Spleen (tissue), 11 donors: ENCODE measurements at regions not wholly inside any gene's neighbourhood (a gene's known extent, or its start where the extent isn't known, plus 50 kb on each side); places are given as distances from the start of the nearest gene placed in this dataset.

Source experiments
- DNase-seq: peaks from one replicate; pipeline ENCODE4 v3.0.0-alpha.2; 2020
- H3K27ac ChIP-seq, 8 donors: fragments of 200-600 bp; sonication (generic) in 7 of 8; 1 replicate in 4 of 8; 2 replicates in 4 of 8; pipeline versions ENCODE4 v1.5.0 to v1.8.0; 2016 to 2021; ENCODE audit warnings: inconsistent platforms in 4 of 8, mild to moderate bottlenecking in 4 of 8, moderate library complexity in 1 of 8
- H3K27me3 ChIP-seq, 7 donors: fragments of 200-600 bp; sonication (generic) in 6 of 7; replicated peaks in 1 of 7; 1 replicate in 4 of 7; 2 replicates in 3 of 7; pipeline versions ENCODE4 v1.5.0 to v1.8.0; 2016 to 2021; ENCODE audit warnings: inconsistent platforms in 3 of 7, mild to moderate bottlenecking in 1 of 7
- H3K36me3 ChIP-seq, 6 donors: fragments of 200-600 bp; sonication (generic) in 5 of 6; 1 replicate in 4 of 6; 2 replicates in 2 of 6; pipeline versions ENCODE4 v1.5.0 to v1.8.0; 2016 to 2021; ENCODE audit warnings: inconsistent platforms in 2 of 6
- H3K4me1 ChIP-seq, 6 donors: fragments of 200-600 bp; sonication (generic) in 5 of 6; 1 replicate in 3 of 6; 2 replicates in 3 of 6; pipeline versions ENCODE4 v1.5.0 to v1.8.0; 2016 to 2021; ENCODE audit warnings: inconsistent platforms in 3 of 6
- H3K4me3 ChIP-seq, 8 donors: fragments of 200-600 bp; sonication (generic) in 7 of 8; 1 replicate in 4 of 8; 2 replicates in 4 of 8; pipeline versions ENCODE4 v1.5.0 to v1.8.0; 2016 to 2021; ENCODE audit warnings: inconsistent platforms in 4 of 8, mild to moderate bottlenecking in 4 of 8, moderate library complexity in 2 of 8
- H3K9me3 ChIP-seq, 8 donors: fragments of 200-600 bp; sonication (generic) in 7 of 8; 1 replicate in 4 of 8; 2 replicates in 4 of 8; pipeline versions ENCODE4 v1.5.0 to v1.8.0; 2016 to 2021; ENCODE audit warnings: inconsistent platforms in 4 of 8
- POLR2A ChIP-seq, 3 donors: fragments of 450-650 bp; IDR thresholded peaks; one replicate each; pipeline ENCODE4 v1.5.1; 2017; ENCODE audit warnings: antibody characterized with exemption in 3 of 3, mild to moderate bottlenecking in 1 of 3
- POLR2AphosphoS5 ChIP-seq, 3 donors: sonication (generic); formaldehyde crosslinking; IDR thresholded peaks; one replicate each; pipeline ENCODE4 v1.5.1; 2017; ENCODE audit warnings: antibody characterized with exemption in 3 of 3
- WGBS, 5 donors: extraction: QIAGEN DNeasy Blood & Tissue Kit in 3 of 5; methylation state at CpG; one replicate each; pipeline versions ENCODE4 v1.1.5 to v1.1.7; 2013 to 2018; 5-methylcytosine and 5-hydroxymethylcytosine counted together
- intact Hi-C: fragments of 100-400 bp; cut with DNase I; formaldehyde crosslinking; loops from one replicate; pipeline ENCODE4 v1.15.0; 2023; ENCODE audit warnings: low total_unique reads
- TF ChIP-seq, protein P1 (sequence below), 11 experiments: fragments of 200-600 bp in 7 of 11; fragments of 450-650 bp in 4 of 11; sonication (generic) in 4 of 11; IDR thresholded peaks in 8 of 11; conservative IDR thresholded peaks in 3 of 11; 1 replicate in 7 of 11; 2 replicates in 4 of 11; pipeline versions ENCODE4 v1.4.0 to v1.8.0; 2016 to 2021; ENCODE audit warnings: antibody characterized with exemption in 11 of 11, inconsistent platforms in 4 of 11, mild to moderate bottlenecking in 1 of 11
- donor health status: healthy with polysubstance abuse.
- donor health status: DM: no; HTN: no; CAD: no; lungs with moderate emphysema.
- donor health status: DM: no; HTN: no; CAD: no.
- donor health status: Bipolar disorder and iron deficiency.
- donor health status: healthy.
- donor health status: DM: no; HTN: no; CAD: no.
- donor health status: DM: yes; HTN: yes; CAD: no.

GRCh38 chr3:30297112-30297511 is 309.3 kb upstream of the TGFBR2 start:
- no peaks in the 10 kb centered on the region for H3K4me1 ChIP-seq
- no peaks in the 10 kb centered on the region for H3K27me3 ChIP-seq
- no peaks in the 10 kb centered on the region for H3K36me3 ChIP-seq
- TF ChIP-seq POLR2AphosphoS5 (IDR thresholded peaks at IDR 0.05), result no peak
- TF ChIP-seq, protein P1, sequence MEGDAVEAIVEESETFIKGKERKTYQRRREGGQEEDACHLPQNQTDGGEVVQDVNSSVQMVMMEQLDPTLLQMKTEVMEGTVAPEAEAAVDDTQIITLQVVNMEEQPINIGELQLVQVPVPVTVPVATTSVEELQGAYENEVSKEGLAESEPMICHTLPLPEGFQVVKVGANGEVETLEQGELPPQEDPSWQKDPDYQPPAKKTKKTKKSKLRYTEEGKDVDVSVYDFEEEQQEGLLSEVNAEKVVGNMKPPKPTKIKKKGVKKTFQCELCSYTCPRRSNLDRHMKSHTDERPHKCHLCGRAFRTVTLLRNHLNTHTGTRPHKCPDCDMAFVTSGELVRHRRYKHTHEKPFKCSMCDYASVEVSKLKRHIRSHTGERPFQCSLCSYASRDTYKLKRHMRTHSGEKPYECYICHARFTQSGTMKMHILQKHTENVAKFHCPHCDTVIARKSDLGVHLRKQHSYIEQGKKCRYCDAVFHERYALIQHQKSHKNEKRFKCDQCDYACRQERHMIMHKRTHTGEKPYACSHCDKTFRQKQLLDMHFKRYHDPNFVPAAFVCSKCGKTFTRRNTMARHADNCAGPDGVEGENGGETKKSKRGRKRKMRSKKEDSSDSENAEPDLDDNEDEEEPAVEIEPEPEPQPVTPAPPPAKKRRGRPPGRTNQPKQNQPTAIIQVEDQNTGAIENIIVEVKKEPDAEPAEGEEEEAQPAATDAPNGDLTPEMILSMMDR (IDR thresholded peaks at IDR 0.05 in 8 of 11, conservative IDR thresholded peaks at IDR 0.05 in 3 of 11), result no peak
- TF ChIP-seq POLR2A (IDR thresholded peaks at IDR 0.05), result no peak
- no peak overlapping the region for H3K27ac ChIP-seq
- intact Hi-C loops, result no loop called here
- no peaks in the 10 kb centered on the region for H3K9me3 ChIP-seq
- H3K4me3 ChIP-seq, result no peak overlapping the region
- 41 to 66% (median 51%) methylated on average over 1 of the region's 1 CpG for WGBS, 5 donors
- no peak for DNase-seq

DNA sequence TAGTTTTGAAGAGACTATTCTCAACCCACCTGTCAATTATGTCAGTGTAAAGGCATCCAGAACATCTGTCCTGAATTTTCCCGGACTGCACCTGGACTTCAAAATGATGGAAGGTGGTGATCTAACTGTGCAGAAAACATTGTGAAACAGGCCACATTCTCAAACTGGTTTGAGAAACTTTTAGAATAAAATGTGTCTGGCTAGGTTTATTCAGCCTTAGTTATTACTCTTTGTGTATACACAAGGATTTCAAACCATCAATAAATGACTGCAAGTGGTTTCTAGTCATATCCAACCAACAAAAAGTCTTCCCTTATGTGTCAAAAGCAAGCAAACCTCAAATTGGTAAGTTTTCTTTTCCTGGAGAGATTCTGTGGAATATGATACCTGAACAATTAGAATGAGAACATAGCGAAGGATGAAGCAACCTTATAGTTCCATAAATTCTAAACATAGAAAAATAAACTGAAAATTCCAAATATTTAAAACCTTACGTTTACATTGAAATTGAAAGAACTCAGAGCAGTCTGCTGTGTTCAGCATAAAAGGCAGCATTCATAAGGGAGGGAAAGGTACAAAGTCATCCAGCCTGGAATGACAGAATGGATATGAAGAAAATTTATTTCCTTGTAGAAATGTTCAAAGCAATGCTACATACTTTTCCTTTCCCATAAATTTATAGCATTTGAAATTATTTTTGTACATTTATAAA is 306.6 kb upstream of the TGFBR2 start:
- DNase-seq, result no peak
- TF ChIP-seq POLR2AphosphoS5 (IDR thresholded peaks at IDR 0.05) (no peak), POLR2A (IDR thresholded peaks at IDR 0.05) (no peak)
- TF ChIP-seq, protein P1 (IDR thresholded peaks at IDR 0.05 in 8 of 11, conservative IDR thresholded peaks at IDR 0.05 in 3 of 11), result no peak
- no peaks in the 10 kb centered on the region for H3K27me3 ChIP-seq
- WGBS, 5 donors, result 79 to 97% (median 94%) methylated on average over 3 of the region's 3 CpGs
- H3K36me3 ChIP-seq, result no peaks in the 10 kb centered on the region
- H3K9me3 ChIP-seq, result peaks cover 0 to 7% (median 4%) of the 10 kb centered on the region in 8 donors
- H3K4me3 ChIP-seq, result no peak overlapping the region
- no peaks in the 10 kb centered on the region for H3K4me1 ChIP-seq
- intact Hi-C loops, result no loop called here
- H3K27ac ChIP-seq, result no peak overlapping the region

- H3K27me3 ChIP-seq, result no peaks in the 10 kb centered on the region
- peaks cover 0 to 7% (median 4%) of the 10 kb centered on the region in 8 donors for H3K9me3 ChIP-seq
- H3K4me3 ChIP-seq, result no peak overlapping the region
- no peaks in the 10 kb centered on the region for H3K36me3 ChIP-seq
- intact Hi-C loops, result no loop called here
- DNase-seq, result no peak
- WGBS, 5 donors, result 68 to 90% (median 78%) methylated on average over 1 of the region's 1 CpG
- TF ChIP-seq, protein P1 (IDR thresholded peaks at IDR 0.05 in 8 of 11, conservative IDR thresholded peaks at IDR 0.05 in 3 of 11), result no peak
- TF ChIP-seq POLR2AphosphoS5 (IDR thresholded peaks at IDR 0.05), result no peak
- no peak for TF ChIP-seq POLR2A (IDR thresholded peaks at IDR 0.05)
- H3K27ac ChIP-seq, result no peak overlapping the region
- no peaks in the 10 kb centered on the region for H3K4me1 ChIP-seq
These were observed 305.6 kb upstream of the TGFBR2 start for GRCh38 chr3:30300809-30301208.

- WGBS, 5 donors, result 48 to 59% (median 57%) methylated on average over 5 of the region's 5 CpGs
- H3K9me3 ChIP-seq, result peaks cover 0 to 7% (median 4%) of the 10 kb centered on the region in 8 donors
- no peak for DNase-seq
- H3K27me3 ChIP-seq, result no peaks in the 10 kb centered on the region
- intact Hi-C loops, result no loop called here
- H3K4me1 ChIP-seq, result no peaks in the 10 kb centered on the region
- H3K27ac ChIP-seq, result no peak overlapping the region
- H3K36me3 ChIP-seq, result no peaks in the 10 kb centered on the region
- TF ChIP-seq POLR2AphosphoS5 (IDR thresholded peaks at IDR 0.05), result no peak
- TF ChIP-seq POLR2A (IDR thresholded peaks at IDR 0.05), result no peak
- TF ChIP-seq, protein P1 (IDR thresholded peaks at IDR 0.05 in 8 of 11, conservative IDR thresholded peaks at IDR 0.05 in 3 of 11), result no peak
- H3K4me3 ChIP-seq, result no peak overlapping the region
These were observed 304.4 kb upstream of the TGFBR2 start for GRCh38 chr3:30302027-30302426.
